ENCODE measurements at regions not wholly inside any gene's neighbourhood (a gene's known extent, or its start where the extent isn't known, plus 50 kb on each side); places are given as distances from the start of the nearest gene placed in this dataset.
"Not testable (repeated sequence)": the region's sequence is repeated elsewhere in the genome, so short reads cannot be mapped to it uniquely, and the experiment has no call there.

- DNase-seq, POLR2A ChIA-PET, H3K9me3 Mint-ChIP-seq, ATAC-seq, H3K27me3 Mint-ChIP-seq, H3K27ac Mint-ChIP-seq, H3K36me3 Mint-ChIP-seq, H3K4me3 Mint-ChIP-seq, H3K4me1 Mint-ChIP-seq: not testable (repeated sequence)
Measured at GRCh38 chr9:97130387-97130786, 91.4 kb upstream of the CTSV start.

- H3K4me3 Mint-ChIP-seq: no peak overlapping the region
- ATAC-seq (no peak), DNase-seq (no peak)
- H3K27ac Mint-ChIP-seq: no peak overlapping the region
- POLR2A ChIA-PET: no interaction called here
- peaks cover 0 to 5% (median 3%) of the 10 kb centered on the region in 3 donors for H3K36me3 Mint-ChIP-seq
- peaks cover 0 to 6% (median 0%) of the 10 kb centered on the region in 9 donors for H3K9me3 Mint-ChIP-seq
- H3K4me1 Mint-ChIP-seq: no peaks in the 10 kb centered on the region
- H3K27me3 Mint-ChIP-seq: no peaks in the 10 kb centered on the region
Measured at GRCh38 chr9:97128919-97129318, 90.0 kb upstream of the CTSV start.

GRCh38 chr9:97124256-97124655 lies 85.3 kb upstream of the CTSV start:
- no peak overlapping the region for H3K4me3 Mint-ChIP-seq
- peaks cover 0 to 19% (median 3%) of the 10 kb centered on the region in 9 donors for H3K9me3 Mint-ChIP-seq
- H3K27ac Mint-ChIP-seq: no peak overlapping the region
- H3K27me3 Mint-ChIP-seq: no peaks in the 10 kb centered on the region
- POLR2A ChIA-PET: no interaction called here
- ATAC-seq (no peak), DNase-seq (no peak)
- H3K4me1 Mint-ChIP-seq: no peaks in the 10 kb centered on the region
- peaks cover 4 to 20% (median 16%) of the 10 kb centered on the region in 3 donors for H3K36me3 Mint-ChIP-seq

GRCh38 chr9:97110696-97111095 lies 71.8 kb upstream of the CTSV start:
- DNase-seq: no peak
- Mint-ChIP-seq H3K9me3 (peaks cover 0 to 14% (median 2%) of the 10 kb centered on the region in 9 donors), H3K4me1 (peaks cover 0 to 2% (median 0%) of the 10 kb centered on the region in 4 donors), H3K27me3 (peaks cover 2 to 13% (median 6%) of the 10 kb centered on the region in 5 donors), H3K36me3 (peaks cover 0 to 8% (median 8%) of the 10 kb centered on the region in 3 donors), H3K27ac (no peak overlapping the region), H3K4me3 (no peak overlapping the region)
- ATAC-seq: no peak
- POLR2A ChIA-PET: no interaction called here

DNA sequence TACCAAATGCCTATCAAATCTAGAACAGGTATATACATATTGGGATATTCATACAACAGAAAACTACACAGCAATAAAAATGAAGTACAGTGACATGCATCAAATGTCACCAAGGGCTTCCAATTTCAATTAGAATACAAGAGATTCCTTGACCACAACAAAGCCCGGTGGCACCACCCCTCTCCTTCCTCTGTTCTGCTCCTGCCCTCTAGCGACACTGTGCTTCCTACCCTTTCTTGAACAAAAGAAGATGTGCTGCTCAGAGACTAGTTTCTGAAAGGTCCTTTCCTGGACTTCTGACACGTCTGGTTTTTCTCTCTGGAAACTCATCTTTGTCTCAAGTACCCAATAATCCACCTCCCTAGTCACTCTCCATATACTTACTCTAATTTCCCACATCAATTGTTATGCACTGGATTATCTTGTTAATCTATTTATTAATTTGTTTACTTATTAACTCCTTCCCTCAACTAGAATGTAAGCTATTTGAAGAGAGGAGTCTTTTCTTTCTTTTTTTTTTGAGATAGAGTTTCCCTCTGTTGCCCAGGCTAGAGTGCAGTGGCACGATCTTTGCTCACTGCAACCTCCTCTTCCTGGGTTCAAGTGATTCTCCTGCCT lies 70.4 kb upstream of the CTSV start:
- no peak overlapping the region for H3K27ac Mint-ChIP-seq

DNA sequence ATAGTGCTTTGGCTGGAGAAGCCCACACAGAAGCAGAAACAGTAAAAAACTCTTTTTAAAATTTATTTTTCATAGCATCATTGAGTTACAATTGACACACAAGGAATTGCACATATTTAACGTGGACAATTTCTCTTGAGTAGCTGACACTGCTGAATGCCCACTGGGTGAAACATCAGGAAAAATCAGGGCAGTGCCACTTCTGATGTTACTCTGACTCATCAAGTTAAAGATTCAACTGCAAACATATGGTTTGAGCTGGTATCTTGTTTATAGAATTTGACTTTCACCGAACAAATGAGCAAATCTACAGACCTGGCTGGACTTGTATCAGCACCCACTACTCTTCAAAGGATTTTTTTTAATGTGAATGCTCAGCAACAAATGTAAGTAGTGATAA lies 66.3 kb upstream of the CTSV start:
- H3K4me3 Mint-ChIP-seq, H3K4me1 Mint-ChIP-seq, ATAC-seq, POLR2A ChIA-PET, DNase-seq, H3K36me3 Mint-ChIP-seq, H3K27ac Mint-ChIP-seq, H3K27me3 Mint-ChIP-seq: not testable (repeated sequence)
- peaks cover 0 to 14% (median 2%) of the 10 kb centered on the region in 9 donors for H3K9me3 Mint-ChIP-seq

More for the DNA sequence above, 70.4 kb upstream of the CTSV start:
- Mint-ChIP-seq H3K4me1 (peaks cover 0 to 2% (median 0%) of the 10 kb centered on the region in 4 donors), H3K27me3 (peaks cover 3 to 13% (median 6%) of the 10 kb centered on the region in 5 donors), H3K4me3 (no peak overlapping the region), H3K9me3 (peaks cover 0 to 14% (median 2%) of the 10 kb centered on the region in 9 donors), H3K36me3 (peaks cover 0 to 8% (median 8%) of the 10 kb centered on the region in 3 donors)
- POLR2A ChIA-PET: no interaction called here
- peak in 2 of 10 donors; percentile 5 to 12 for DNase-seq
- ATAC-seq: peak in 1 of 2 donors; percentile 40

DNA sequence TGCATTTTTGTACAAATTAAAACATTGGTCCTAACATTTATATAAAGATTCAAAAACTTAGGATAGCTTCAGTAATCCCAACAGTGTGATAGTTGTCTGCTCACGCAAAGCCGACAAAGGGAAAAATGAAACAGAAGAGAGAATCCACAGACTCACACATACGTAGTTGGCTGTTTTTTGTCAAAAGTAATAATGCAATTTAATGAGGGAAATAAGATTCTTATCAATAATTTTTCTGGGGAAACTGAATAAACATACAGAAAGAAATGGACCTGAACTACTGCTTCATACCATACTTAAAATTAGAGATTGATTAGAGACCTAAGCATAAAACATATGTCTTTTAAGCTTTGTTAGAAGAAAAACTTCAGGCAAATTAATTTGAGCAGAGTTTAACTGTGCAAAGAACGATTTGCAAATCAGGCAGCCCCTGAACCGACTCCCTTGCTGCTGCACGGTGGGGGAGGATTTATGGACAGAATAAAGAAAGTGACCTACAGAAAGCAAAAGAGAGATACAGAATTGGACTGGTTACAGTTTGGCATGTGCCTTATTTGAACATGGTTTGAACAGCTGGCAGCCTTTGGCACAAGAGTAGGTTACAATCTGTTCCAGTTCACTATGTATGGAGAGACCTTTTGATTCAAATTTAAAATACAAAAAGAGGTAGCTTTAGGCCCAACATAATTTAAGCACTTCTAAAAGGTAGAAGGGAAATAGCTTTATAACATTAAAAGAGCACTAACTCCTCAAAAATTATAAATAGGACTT lies 64.9 kb upstream of the CTSV start:
- H3K36me3 Mint-ChIP-seq, H3K4me3 Mint-ChIP-seq, H3K27me3 Mint-ChIP-seq, DNase-seq, POLR2A ChIA-PET, ATAC-seq, H3K4me1 Mint-ChIP-seq: not testable (repeated sequence)
- H3K27ac Mint-ChIP-seq: peak overlapping the region in 1 of 10 donors; percentile 56
- H3K9me3 Mint-ChIP-seq: peaks cover 0 to 14% (median 2%) of the 10 kb centered on the region in 9 donors

- DNase-seq, H3K27me3 Mint-ChIP-seq, H3K4me1 Mint-ChIP-seq, H3K9me3 Mint-ChIP-seq, POLR2A ChIA-PET, H3K36me3 Mint-ChIP-seq, ATAC-seq, H3K27ac Mint-ChIP-seq, H3K4me3 Mint-ChIP-seq: not testable (repeated sequence)
Measured at GRCh38 chr9:97099540-97099939, 60.6 kb upstream of the CTSV start.

- no peaks in the 10 kb centered on the region for H3K4me1 Mint-ChIP-seq
- POLR2A ChIA-PET: no interaction called here
Measured at GRCh38 chr9:97096793-97097192, 57.9 kb upstream of the CTSV start.

GRCh38 chr9:97089361-97089760 lies 50.4 kb upstream of the CTSV start:
- POLR2A ChIA-PET, H3K4me1 Mint-ChIP-seq, H3K27ac Mint-ChIP-seq, ATAC-seq, DNase-seq, H3K9me3 Mint-ChIP-seq, H3K36me3 Mint-ChIP-seq, H3K4me3 Mint-ChIP-seq: not testable (repeated sequence)
- peaks cover 24 to 72% (median 37%) of the 10 kb centered on the region in 5 donors for H3K27me3 Mint-ChIP-seq

More at GRCh38 chr9:97096793-97097192, 57.9 kb upstream of the CTSV start:
- H3K36me3 Mint-ChIP-seq: peaks cover 0 to 4% (median 0%) of the 10 kb centered on the region in 3 donors
- peak overlapping the region in 1 of 10 donors; percentile 81 for H3K27ac Mint-ChIP-seq
- peaks cover 4 to 28% (median 10%) of the 10 kb centered on the region in 5 donors for H3K27me3 Mint-ChIP-seq
- no peak overlapping the region for H3K4me3 Mint-ChIP-seq
- no peaks in the 10 kb centered on the region for H3K9me3 Mint-ChIP-seq
- ATAC-seq (no peak), DNase-seq (no peak)

All from naive thymus-derived CD8-positive, alpha-beta T cell (primary cell).